ENCODE measurements at regions not wholly inside any gene's neighbourhood (a gene's known extent, or its start where the extent isn't known, plus 50 kb on each side); places are given as distances from the start of the nearest gene placed in this dataset.
"Not testable (repeated sequence)": the region's sequence is repeated elsewhere in the genome, so short reads cannot be mapped to it uniquely, and the experiment has no call there.

- H3K27me3 ChIP-seq (ENCODE audit: low read length), result peaks cover 20% of the 10 kb centered on the region
- TF ChIP-seq CTCF (conservative IDR thresholded peaks at IDR 0.05; ENCODE audit: low read depth, low read length) (no peak), EZH2 (IDR thresholded peaks at IDR 0.05; ENCODE audit: low read length, unreplicated experiment) (no peak), EZH2phosphoT487 (IDR thresholded peaks at IDR 0.05; ENCODE audit: borderline replicate concordance, low read length) (no peak)
- no peak overlapping the region for H3K9ac ChIP-seq (ENCODE audit: low read length)
- H3K9me2 ChIP-seq (replicated peaks; ENCODE audit: low read length), result no peaks in the 10 kb centered on the region
- DNase-seq, result no peak
- ChIA-PET POLR2A (ENCODE audit: unreplicated experiment) (no interaction called here), CTCF (no interaction called here)
- no peaks in the 10 kb centered on the region for H3F3A ChIP-seq (ENCODE audit: low read length, unreplicated experiment)
- H3K27ac ChIP-seq (ENCODE audit: low read length), result no peak overlapping the region
- H3K4me1 ChIP-seq (ENCODE audit: insufficient read depth, low read length), result no peaks in the 10 kb centered on the region
- no peak overlapping the region for H3K4me2 ChIP-seq (ENCODE audit: low read length)
- no peaks in the 10 kb centered on the region for H3K9me3 ChIP-seq (ENCODE audit: low read length)
- intact Hi-C loops (cut with micrococcal nuclease), result no loop called here
- no peaks in the 10 kb centered on the region for H4K20me1 ChIP-seq (ENCODE audit: low read length)
- no TSS peak for BruUV-seq (replicated peaks)
- H3K36me3 ChIP-seq (ENCODE audit: low read depth, low read length), result no peaks in the 10 kb centered on the region
- H3K4me3 ChIP-seq (ENCODE audit: low read length), result no peak overlapping the region
- H2AFZ ChIP-seq (ENCODE audit: low read length), result no peak overlapping the region
- H3K79me2 ChIP-seq (ENCODE audit: low read length), result no peaks in the 10 kb centered on the region
- no peak for ATAC-seq
Measured at GRCh38 chr6:90677440-90677839, 90.6 kb upstream of the MAP3K7 start.

GRCh38 chr6:90676516-90677300 is 89.8 kb upstream of the MAP3K7 start:
- intact Hi-C loops (cut with micrococcal nuclease), result no loop called here
- Histone ChIP-seq H3K27me3 (ENCODE audit: low read length) (peaks cover 20% of the 10 kb centered on the region), H3K79me2 (ENCODE audit: low read length) (no peaks in the 10 kb centered on the region), H3K9ac (ENCODE audit: low read length) (no peak overlapping the region), H4K20me1 (ENCODE audit: low read length) (no peaks in the 10 kb centered on the region), H3K4me3 (ENCODE audit: low read length) (no peak overlapping the region), H3K9me3 (ENCODE audit: low read length) (no peaks in the 10 kb centered on the region), H3K9me2 (replicated peaks; ENCODE audit: low read length) (no peaks in the 10 kb centered on the region), H3K27ac (ENCODE audit: low read length) (no peak overlapping the region), H2AFZ (ENCODE audit: low read length) (no peak overlapping the region), H3K36me3 (ENCODE audit: low read depth, low read length) (no peaks in the 10 kb centered on the region), H3K4me2 (ENCODE audit: low read length) (no peak overlapping the region), H3K4me1 (ENCODE audit: insufficient read depth, low read length) (no peaks in the 10 kb centered on the region), H3F3A (ENCODE audit: low read length, unreplicated experiment) (no peaks in the 10 kb centered on the region)
- no peak for ATAC-seq
- no peak for DNase-seq
- ChIA-PET POLR2A (ENCODE audit: unreplicated experiment) (no interaction called here), CTCF (no interaction called here)
- TF ChIP-seq CTCF (conservative IDR thresholded peaks at IDR 0.05; ENCODE audit: low read depth, low read length), result no peak
- no peak for TF ChIP-seq EZH2phosphoT487 (IDR thresholded peaks at IDR 0.05; ENCODE audit: borderline replicate concordance, low read length)
- no peak for TF ChIP-seq EZH2 (IDR thresholded peaks at IDR 0.05; ENCODE audit: low read length, unreplicated experiment)
- BruUV-seq (replicated peaks), result no TSS peak

- CTCF ChIA-PET; H2AFZ ChIP-seq (ENCODE audit: low read length); ATAC-seq; H4K20me1 ChIP-seq (ENCODE audit: low read length); H3K27ac ChIP-seq (ENCODE audit: low read length); H3F3A ChIP-seq (ENCODE audit: low read length, unreplicated experiment); H3K79me2 ChIP-seq (ENCODE audit: low read length); H3K9ac ChIP-seq (ENCODE audit: low read length); POLR2A ChIA-PET (ENCODE audit: unreplicated experiment); DNase-seq; H3K9me3 ChIP-seq (ENCODE audit: low read length); BruUV-seq (replicated peaks); H3K4me3 ChIP-seq (ENCODE audit: low read length); intact Hi-C loops (cut with micrococcal nuclease); H3K4me1 ChIP-seq (ENCODE audit: insufficient read depth, low read length); H3K36me3 ChIP-seq (ENCODE audit: low read depth, low read length); H3K9me2 ChIP-seq (replicated peaks; ENCODE audit: low read length); H3K4me2 ChIP-seq (ENCODE audit: low read length): not testable (repeated sequence)
- peaks cover 20% of the 10 kb centered on the region for H3K27me3 ChIP-seq (ENCODE audit: low read length)
Measured at GRCh38 chr6:90675107-90675506, 88.2 kb upstream of the MAP3K7 start.

GRCh38 chr6:90674077-90674476 is 87.2 kb upstream of the MAP3K7 start:
- POLR2A ChIA-PET (ENCODE audit: unreplicated experiment); ATAC-seq; BruUV-seq (replicated peaks); H3K36me3 ChIP-seq (ENCODE audit: low read depth, low read length); H3K9me3 ChIP-seq (ENCODE audit: low read length); H3K79me2 ChIP-seq (ENCODE audit: low read length); H3K4me1 ChIP-seq (ENCODE audit: insufficient read depth, low read length); intact Hi-C loops (cut with micrococcal nuclease); H3F3A ChIP-seq (ENCODE audit: low read length, unreplicated experiment); H4K20me1 ChIP-seq (ENCODE audit: low read length); H3K27ac ChIP-seq (ENCODE audit: low read length); H3K9me2 ChIP-seq (replicated peaks; ENCODE audit: low read length); CTCF ChIA-PET; H2AFZ ChIP-seq (ENCODE audit: low read length); H3K4me3 ChIP-seq (ENCODE audit: low read length); DNase-seq; H3K9ac ChIP-seq (ENCODE audit: low read length); H3K4me2 ChIP-seq (ENCODE audit: low read length): not testable (repeated sequence)
- H3K27me3 ChIP-seq (ENCODE audit: low read length), result peaks cover 21% of the 10 kb centered on the region

Measured in PC-3 (cell line).